A549 (cell line): ENCODE measurements at regions not wholly inside any gene's neighbourhood (a gene's known extent, or its start where the extent isn't known, plus 50 kb on each side); places are given as distances from the start of the nearest gene placed in this dataset.

Experiments used
- ATAC-seq, 2 experiments: fragments of 200-7000 bp in 1 of 2; fragments of >200 bp in 1 of 2; cut with Nextera tagmentation in 1 of 2; cut with Tn5 transposase in 1 of 2; 3 replicates each; pipeline versions ENCODE4 v1.8.0 to v1.9.1; 2018 to 2020; ENCODE audit warnings: mild to moderate bottlenecking in 1 of 2, moderate library complexity in 1 of 2
- CTCF ChIA-PET: fragments of 300-600 bp; sonication (Branson Sonifier 250); formaldehyde crosslinking; extraction: SDS; loops from one replicate; lab custom pipeline; 2021; ENCODE audit warnings: antibody characterized with exemption, inconsistent platforms; lab: Yijun Ruan, JAX
- POLR2A ChIA-PET: fragments of 350-600 bp; formaldehyde crosslinking; extraction: SDS; loops from one replicate; lab custom pipeline; 2021; ENCODE audit warnings: antibody characterized with exemption, inconsistent platforms; lab: Yijun Ruan, JAX
- DNase-seq, 2 experiments: peaks; one replicate each; pipeline versions ENCODE4 v3.0.0 to v3.0.0-alpha.2; 2011 to 2016; ENCODE audit warnings: low read depth in 1 of 2, low spot score in 1 of 2
- FAIRE-seq: peaks from 2 replicates; lab custom pipeline; 2011; peaks lifted over from hg19 to GRCh38; lab: Jason Lieb, UNC
- H3K27ac ChIP-seq, 2 experiments: fragments of >200 bp; sonication (Bioruptor Twin); formaldehyde crosslinking; 3 replicates each; pipeline ENCODE4 v1.5.1; 2016 to 2017
- H3K4me1 ChIP-seq: fragments of >200 bp; sonication (Bioruptor Twin); formaldehyde crosslinking; 3 replicates; pipeline ENCODE4 v1.6.1; 2016
- H3K4me2 ChIP-seq: fragments of >200 bp; sonication (Bioruptor Twin); formaldehyde crosslinking; 3 replicates; pipeline ENCODE4 v1.6.1; 2016
- H3K4me3 ChIP-seq: fragments of >200 bp; sonication (Bioruptor Twin); formaldehyde crosslinking; 3 replicates; pipeline ENCODE4 v1.5.1; 2016
- H3K9me3 ChIP-seq: fragments of >200 bp; sonication (Bioruptor Twin); formaldehyde crosslinking; 3 replicates; pipeline ENCODE4 v1.6.1; 2016
- BHLHE40 ChIP-seq: IDR thresholded peaks from 2 replicates; pipeline ENCODE4 v1.6.1; 2012; ENCODE audit warnings: low read depth, low read length, inconsistent platforms
- EP300 ChIP-seq, 2 experiments: fragments of >200 bp; sonication (Bioruptor Twin); formaldehyde crosslinking; IDR thresholded peaks; 2 replicates in 1 of 2; 3 replicates in 1 of 2; pipeline ENCODE4 v1.6.1; 2016 to 2017
- FOSB ChIP-seq: fragments of 250-450 bp; sonication (Bioruptor Pico); IDR thresholded peaks from 2 replicates; pipeline ENCODE4 v1.5.0; 2020; ENCODE audit warnings: mild to moderate bottlenecking, moderate library complexity
- FOSL2 ChIP-seq, 2 experiments: fragments of 450-650 bp in 1 of 2; fragments of >200 bp in 1 of 2; sonication (Bioruptor Twin) in 1 of 2; formaldehyde crosslinking; IDR thresholded peaks; 2 replicates each; pipeline versions ENCODE4 v1.5.0 to v1.6.1; 2016 to 2020; ENCODE audit warnings: mild to moderate bottlenecking in 1 of 2, moderate library complexity in 1 of 2
- FOXS1 ChIP-seq: fragments of 250-450 bp; sonication (Bioruptor Pico); IDR thresholded peaks from 2 replicates; pipeline ENCODE4 v1.5.0; 2020; ENCODE audit warnings: mild to moderate bottlenecking, moderate library complexity
- HOXB13 ChIP-seq: fragments of 250-450 bp; sonication (Bioruptor Pico); IDR thresholded peaks from 2 replicates; pipeline ENCODE4 v1.5.0; 2020; ENCODE audit warnings: low read depth, mild to moderate bottlenecking, moderate library complexity
- KDM1A ChIP-seq: fragments of 200-600 bp; sonication (generic); IDR thresholded peaks from 2 replicates; pipeline ENCODE4 v1.6.1; 2016; ENCODE audit warnings: low read depth, mild to moderate bottlenecking
- KDM5A ChIP-seq: fragments of 200-600 bp; sonication (generic); IDR thresholded peaks from 2 replicates; pipeline ENCODE4 v1.6.1; 2016; ENCODE audit warnings: antibody characterized with exemption, mild to moderate bottlenecking
- MYC ChIP-seq: IDR thresholded peaks from 2 replicates; pipeline ENCODE4 v1.6.1; 2012; ENCODE audit warnings: mild to moderate bottlenecking, inconsistent platforms, low read length, improper control_type of control experiment, borderline replicate concordance
- PHF8 ChIP-seq: fragments of 200-600 bp; sonication (generic); IDR thresholded peaks from 2 replicates; pipeline ENCODE4 v1.6.1; 2016; ENCODE audit warnings: low read depth, mild to moderate bottlenecking, antibody characterized with exemption, moderate library complexity, borderline replicate concordance
- RAD21 ChIP-seq, 2 experiments: fragments of >200 bp in 1 of 2; sonication (Bioruptor Twin) in 1 of 2; formaldehyde crosslinking in 1 of 2; IDR thresholded peaks in 1 of 2; conservative IDR thresholded peaks in 1 of 2; 2 replicates in 1 of 2; 3 replicates in 1 of 2; pipeline ENCODE4 v1.6.1; 2012 to 2018; ENCODE audit warnings: inconsistent platforms in 1 of 2
- RARB ChIP-seq: fragments of 250-450 bp; sonication (Bioruptor Pico); IDR thresholded peaks from 2 replicates; pipeline ENCODE4 v1.8.0; 2021; ENCODE audit warnings: mild to moderate bottlenecking, moderate library complexity
- RCOR1 ChIP-seq: fragments of 150-350 bp; IDR thresholded peaks from 2 replicates; pipeline ENCODE4 v1.6.1; 2014; ENCODE audit warnings: antibody characterized with exemption, low read length, low read depth
- RNF2 ChIP-seq: fragments of 200-600 bp; sonication (generic); IDR thresholded peaks from 2 replicates; pipeline ENCODE4 v1.6.1; 2016; ENCODE audit warnings: low read depth, mild to moderate bottlenecking, antibody characterized with exemption, moderate library complexity, borderline replicate concordance
- SMC3 ChIP-seq: fragments of >200 bp; sonication (Bioruptor Twin); formaldehyde crosslinking; IDR thresholded peaks from 3 replicates; pipeline ENCODE4 v1.6.1; 2018; ENCODE audit warnings: inconsistent platforms
- TFCP2L1 ChIP-seq: fragments of 250-450 bp; sonication (Bioruptor Pico); IDR thresholded peaks from 2 replicates; pipeline ENCODE4 v1.5.0; 2021; ENCODE audit warnings: mild to moderate bottlenecking
- ZC3H11A ChIP-seq: fragments of 450-650 bp; IDR thresholded peaks from 2 replicates; pipeline ENCODE4 v1.6.1; 2014; ENCODE audit warnings: antibody characterized with exemption, mild to moderate bottlenecking
- WGBS: methylation state at CpG from one replicate; pipeline ENCODE4 v1.1.6; 2017; ENCODE audit errors: missing lambda C conversion rate; 5-methylcytosine and 5-hydroxymethylcytosine counted together
- TF ChIP-seq, protein P1 (sequence below): fragments of 250-450 bp; sonication (Bioruptor Pico); IDR thresholded peaks from 2 replicates; pipeline ENCODE4 v1.5.0; 2020; ENCODE audit warnings: low read depth, mild to moderate bottlenecking, moderate library complexity
- TF ChIP-seq, protein P2 (sequence below): IDR thresholded peaks from 2 replicates; pipeline ENCODE4 v1.6.1; 2012
- TF ChIP-seq, protein P3 (sequence below): fragments of 200-600 bp; sonication (generic); IDR thresholded peaks from 2 replicates; pipeline ENCODE4 v1.6.1; 2016; ENCODE audit warnings: antibody characterized with exemption, mild to moderate bottlenecking, moderate library complexity
- TF ChIP-seq, protein P4 (sequence below): fragments of 150-350 bp; IDR thresholded peaks from 2 replicates; pipeline ENCODE4 v1.6.1; 2014; ENCODE audit warnings: low read depth, mild to moderate bottlenecking, low read length
- TF ChIP-seq, protein P5 (sequence below): fragments of >200 bp; sonication (Bioruptor Twin); formaldehyde crosslinking; IDR thresholded peaks from 2 replicates; pipeline ENCODE4 v1.6.1; 2016
- TF ChIP-seq, protein P6 (sequence below): fragments of 450-650 bp; IDR thresholded peaks from 2 replicates; pipeline ENCODE4 v1.6.1; 2014; ENCODE audit warnings: antibody characterized with exemption

DNA sequence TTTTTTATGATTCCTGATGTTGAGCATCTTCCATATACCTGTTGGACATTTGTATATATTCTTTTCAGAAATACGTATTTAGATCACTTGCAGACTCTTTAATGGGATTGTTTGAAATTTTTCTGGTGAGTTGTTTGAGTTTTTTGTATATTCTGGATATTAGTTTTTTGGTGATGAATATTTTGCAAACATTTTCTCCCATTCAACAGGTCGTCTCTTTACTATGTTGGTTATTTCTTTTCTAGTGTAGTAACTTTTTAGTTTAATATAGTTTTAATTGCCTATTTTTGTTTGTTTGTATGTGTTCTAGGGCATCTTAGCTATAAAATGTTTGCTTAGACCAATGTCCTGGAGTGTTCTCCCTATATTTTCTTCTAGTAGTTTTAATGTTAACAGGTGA lies 72.7 kb downstream of the ZWINT start:
- TF ChIP-seq RARB (no peak), TFCP2L1 (CRISPR knock-in tag) (no peak), RAD21 (conservative IDR thresholded peaks at IDR 0.05 in 1 of 2, IDR thresholded peaks at IDR 0.05 in 1 of 2) (no peak), FOXS1 (CRISPR knock-in tag) (no peak), RCOR1 (no peak), ZC3H11A (no peak), RNF2 (no peak), FOSB (no peak), HOXB13 (no peak), BHLHE40 (no peak)
- TF ChIP-seq, protein P1, sequence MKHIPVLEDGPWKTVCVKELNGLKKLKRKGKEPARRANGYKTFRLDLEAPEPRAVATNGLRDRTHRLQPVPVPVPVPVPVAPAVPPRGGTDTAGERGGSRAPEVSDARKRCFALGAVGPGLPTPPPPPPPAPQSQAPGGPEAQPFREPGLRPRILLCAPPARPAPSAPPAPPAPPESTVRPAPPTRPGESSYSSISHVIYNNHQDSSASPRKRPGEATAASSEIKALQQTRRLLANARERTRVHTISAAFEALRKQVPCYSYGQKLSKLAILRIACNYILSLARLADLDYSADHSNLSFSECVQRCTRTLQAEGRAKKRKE (CRISPR knock-in tag) = no peak
- TF ChIP-seq, protein P2, sequence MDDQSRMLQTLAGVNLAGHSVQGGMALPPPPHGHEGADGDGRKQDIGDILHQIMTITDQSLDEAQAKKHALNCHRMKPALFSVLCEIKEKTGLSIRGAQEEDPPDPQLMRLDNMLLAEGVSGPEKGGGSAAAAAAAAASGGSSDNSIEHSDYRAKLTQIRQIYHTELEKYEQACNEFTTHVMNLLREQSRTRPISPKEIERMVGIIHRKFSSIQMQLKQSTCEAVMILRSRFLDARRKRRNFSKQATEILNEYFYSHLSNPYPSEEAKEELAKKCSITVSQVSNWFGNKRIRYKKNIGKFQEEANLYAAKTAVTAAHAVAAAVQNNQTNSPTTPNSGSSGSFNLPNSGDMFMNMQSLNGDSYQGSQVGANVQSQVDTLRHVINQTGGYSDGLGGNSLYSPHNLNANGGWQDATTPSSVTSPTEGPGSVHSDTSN = no peak
- TF ChIP-seq, protein P3, sequence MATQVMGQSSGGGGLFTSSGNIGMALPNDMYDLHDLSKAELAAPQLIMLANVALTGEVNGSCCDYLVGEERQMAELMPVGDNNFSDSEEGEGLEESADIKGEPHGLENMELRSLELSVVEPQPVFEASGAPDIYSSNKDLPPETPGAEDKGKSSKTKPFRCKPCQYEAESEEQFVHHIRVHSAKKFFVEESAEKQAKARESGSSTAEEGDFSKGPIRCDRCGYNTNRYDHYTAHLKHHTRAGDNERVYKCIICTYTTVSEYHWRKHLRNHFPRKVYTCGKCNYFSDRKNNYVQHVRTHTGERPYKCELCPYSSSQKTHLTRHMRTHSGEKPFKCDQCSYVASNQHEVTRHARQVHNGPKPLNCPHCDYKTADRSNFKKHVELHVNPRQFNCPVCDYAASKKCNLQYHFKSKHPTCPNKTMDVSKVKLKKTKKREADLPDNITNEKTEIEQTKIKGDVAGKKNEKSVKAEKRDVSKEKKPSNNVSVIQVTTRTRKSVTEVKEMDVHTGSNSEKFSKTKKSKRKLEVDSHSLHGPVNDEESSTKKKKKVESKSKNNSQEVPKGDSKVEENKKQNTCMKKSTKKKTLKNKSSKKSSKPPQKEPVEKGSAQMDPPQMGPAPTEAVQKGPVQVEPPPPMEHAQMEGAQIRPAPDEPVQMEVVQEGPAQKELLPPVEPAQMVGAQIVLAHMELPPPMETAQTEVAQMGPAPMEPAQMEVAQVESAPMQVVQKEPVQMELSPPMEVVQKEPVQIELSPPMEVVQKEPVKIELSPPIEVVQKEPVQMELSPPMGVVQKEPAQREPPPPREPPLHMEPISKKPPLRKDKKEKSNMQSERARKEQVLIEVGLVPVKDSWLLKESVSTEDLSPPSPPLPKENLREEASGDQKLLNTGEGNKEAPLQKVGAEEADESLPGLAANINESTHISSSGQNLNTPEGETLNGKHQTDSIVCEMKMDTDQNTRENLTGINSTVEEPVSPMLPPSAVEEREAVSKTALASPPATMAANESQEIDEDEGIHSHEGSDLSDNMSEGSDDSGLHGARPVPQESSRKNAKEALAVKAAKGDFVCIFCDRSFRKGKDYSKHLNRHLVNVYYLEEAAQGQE = no peak
- Histone ChIP-seq H3K4me3 (no peak overlapping the region), H3K9me3 (no peaks in the 10 kb centered on the region), H3K4me2 (no peak overlapping the region), H3K4me1 (no peaks in the 10 kb centered on the region), H3K27ac (no peak overlapping the region)
- ChIA-PET POLR2A (no interaction called here), CTCF (no interaction called here)
- ATAC-seq (no peak), FAIRE-seq (no peak), DNase-seq (no peak)
- 3% methylated on average over 2 of the region's 2 CpGs for WGBS

DNA sequence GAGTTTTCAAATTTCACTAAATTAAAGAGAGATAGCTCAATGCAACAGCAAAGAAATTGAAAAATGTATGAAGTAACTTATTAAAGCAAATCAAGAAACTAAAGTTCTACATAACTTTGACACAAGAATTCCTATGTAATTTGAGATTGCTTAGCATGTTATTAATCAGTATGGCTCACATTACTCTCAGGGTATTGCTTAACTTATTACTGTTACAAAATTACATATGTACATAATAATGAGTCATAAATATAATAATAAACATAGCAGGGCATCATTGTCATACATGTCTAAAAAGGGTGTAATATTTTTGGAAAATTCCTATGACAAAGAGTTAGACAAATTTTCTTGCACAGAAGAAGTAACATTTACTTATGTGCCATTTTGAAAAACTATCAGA lies 75.0 kb downstream of the ZWINT start:
- H3K9me3 ChIP-seq = no peaks in the 10 kb centered on the region
- ChIA-PET CTCF (no interaction called here), POLR2A (no interaction called here)
- no peak overlapping the region for H3K4me2 ChIP-seq
- no peak for ATAC-seq
- no peak for DNase-seq
- no peak overlapping the region for H3K4me3 ChIP-seq
- H3K4me1 ChIP-seq = no peaks in the 10 kb centered on the region
- FAIRE-seq = no peak
- TF ChIP-seq, protein P4, sequence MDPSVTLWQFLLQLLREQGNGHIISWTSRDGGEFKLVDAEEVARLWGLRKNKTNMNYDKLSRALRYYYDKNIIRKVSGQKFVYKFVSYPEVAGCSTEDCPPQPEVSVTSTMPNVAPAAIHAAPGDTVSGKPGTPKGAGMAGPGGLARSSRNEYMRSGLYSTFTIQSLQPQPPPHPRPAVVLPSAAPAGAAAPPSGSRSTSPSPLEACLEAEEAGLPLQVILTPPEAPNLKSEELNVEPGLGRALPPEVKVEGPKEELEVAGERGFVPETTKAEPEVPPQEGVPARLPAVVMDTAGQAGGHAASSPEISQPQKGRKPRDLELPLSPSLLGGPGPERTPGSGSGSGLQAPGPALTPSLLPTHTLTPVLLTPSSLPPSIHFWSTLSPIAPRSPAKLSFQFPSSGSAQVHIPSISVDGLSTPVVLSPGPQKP = no peak
- no peak for TF ChIP-seq KDM1A
- no peak overlapping the region for H3K27ac ChIP-seq

DNA sequence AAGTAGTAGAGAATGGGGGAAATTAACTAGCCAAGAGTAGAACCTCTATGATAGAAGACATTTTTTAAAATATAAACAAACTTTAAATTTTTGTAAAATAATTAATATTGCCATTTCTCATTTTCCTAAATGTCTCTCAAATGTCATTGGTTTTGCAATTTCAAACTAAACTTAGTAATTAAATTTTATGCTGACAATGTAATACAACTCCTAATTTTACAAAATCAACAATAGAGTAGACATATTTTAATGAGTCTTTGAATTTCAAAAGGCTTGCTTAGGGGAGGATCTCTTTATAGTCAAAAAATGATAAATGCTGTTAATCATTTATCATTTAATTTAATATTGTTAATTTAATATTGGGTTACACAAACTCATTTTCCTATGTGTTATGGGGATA lies 81.8 kb downstream of the ZWINT start:
- ChIA-PET CTCF (no interaction called here), POLR2A (no interaction called here)
- no peaks in the 10 kb centered on the region for H3K4me1 ChIP-seq
- no peak for ATAC-seq
- no peak overlapping the region for H3K4me2 ChIP-seq
- no peak overlapping the region for H3K4me3 ChIP-seq
- no peak overlapping the region for H3K27ac ChIP-seq
- no peaks in the 10 kb centered on the region for H3K9me3 ChIP-seq
- DNase-seq = no peak
- no peak for FAIRE-seq
- TF ChIP-seq FOSL2 (IDR thresholded peaks at IDR 0.05) (no peak), FOSL2 (CRISPR knock-in tag; IDR thresholded peaks at IDR 0.05) (no peak), SMC3 (no peak), ZC3H11A (no peak), EP300 (IDR thresholded peaks at IDR 0.05) (no peak), PHF8 (no peak), MYC (no peak), KDM5A (no peak)
- TF ChIP-seq, protein P1 (CRISPR knock-in tag) = no peak
- TF ChIP-seq, protein P5, sequence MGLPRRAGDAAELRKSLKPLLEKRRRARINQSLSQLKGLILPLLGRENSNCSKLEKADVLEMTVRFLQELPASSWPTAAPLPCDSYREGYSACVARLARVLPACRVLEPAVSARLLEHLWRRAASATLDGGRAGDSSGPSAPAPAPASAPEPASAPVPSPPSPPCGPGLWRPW = no peak
- TF ChIP-seq, protein P6, sequence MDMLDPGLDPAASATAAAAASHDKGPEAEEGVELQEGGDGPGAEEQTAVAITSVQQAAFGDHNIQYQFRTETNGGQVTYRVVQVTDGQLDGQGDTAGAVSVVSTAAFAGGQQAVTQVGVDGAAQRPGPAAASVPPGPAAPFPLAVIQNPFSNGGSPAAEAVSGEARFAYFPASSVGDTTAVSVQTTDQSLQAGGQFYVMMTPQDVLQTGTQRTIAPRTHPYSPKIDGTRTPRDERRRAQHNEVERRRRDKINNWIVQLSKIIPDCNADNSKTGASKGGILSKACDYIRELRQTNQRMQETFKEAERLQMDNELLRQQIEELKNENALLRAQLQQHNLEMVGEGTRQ = no peak
